HEK293T (cell line): ENCODE measurements at regions not wholly inside any gene's neighbourhood (a gene's known extent, or its start where the extent isn't known, plus 50 kb on each side); places are given as distances from the start of the nearest gene placed in this dataset.

Experiments
- ARNT ChIP-seq: fragments of 450-650 bp; IDR thresholded peaks from 2 replicates; pipeline ENCODE4 v1.6.1; 2017; ENCODE audit warnings: mild to moderate bottlenecking
- CTBP1 ChIP-seq: fragments of 450-650 bp; IDR thresholded peaks from 2 replicates; pipeline ENCODE4 v1.6.1; 2016; ENCODE audit warnings: borderline replicate concordance
- FOXM1 ChIP-seq: fragments of 450-650 bp; IDR thresholded peaks from 2 replicates; pipeline ENCODE4 v1.6.1; 2017; ENCODE audit warnings: mild to moderate bottlenecking, borderline replicate concordance
- NFRKB ChIP-seq: fragments of 450-650 bp; IDR thresholded peaks from 2 replicates; pipeline ENCODE4 v1.6.1; 2016; ENCODE audit warnings: mild to moderate bottlenecking, moderate library complexity
- SP1 ChIP-seq: fragments of 450-650 bp; IDR thresholded peaks from 2 replicates; pipeline ENCODE4 v1.6.1; 2017
- SUZ12 ChIP-seq: fragments of 450-650 bp; IDR thresholded peaks from 2 replicates; pipeline ENCODE4 v1.6.1; 2016; ENCODE audit warnings: mild to moderate bottlenecking
- TARDBP ChIP-seq: fragments of 450-650 bp; IDR thresholded peaks from 2 replicates; pipeline ENCODE4 v1.6.1; 2016

DNA sequence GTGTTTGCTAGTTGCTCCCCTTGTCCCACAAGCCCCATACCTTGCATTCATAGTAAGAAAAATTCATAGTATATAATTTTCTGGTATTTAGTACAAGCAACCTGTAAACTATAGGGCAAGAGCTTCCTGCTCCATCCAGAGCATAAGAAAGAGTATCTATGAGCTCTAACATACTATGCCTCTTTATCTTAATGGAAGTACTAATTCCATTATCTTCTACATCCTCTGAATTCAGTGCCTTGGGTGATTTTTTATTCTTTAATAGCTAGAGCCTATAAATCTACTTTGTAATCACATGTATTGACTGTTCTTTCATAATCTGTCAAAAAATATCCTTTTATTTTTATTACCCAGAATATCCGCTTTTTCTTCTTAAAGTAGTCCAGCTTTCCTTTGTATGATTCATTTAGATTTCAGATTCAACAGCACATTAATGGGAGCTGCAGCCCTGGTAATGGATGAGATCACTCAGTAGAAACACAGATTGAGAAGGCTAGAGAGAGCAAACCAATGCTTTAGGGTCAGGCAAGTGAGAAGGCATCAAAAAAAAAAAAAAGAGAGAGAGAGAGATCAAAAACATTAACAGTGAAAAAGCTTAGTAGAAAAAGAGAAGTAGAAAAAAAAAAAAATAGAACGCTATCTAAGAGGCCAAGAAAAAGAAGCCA, 511.5 kb upstream of the NAALADL2 start:
- TF ChIP-seq SP1 (no peak), CTBP1 (no peak), NFRKB (no peak), FOXM1 (no peak), TARDBP (no peak), ARNT (no peak), SUZ12 (no peak)
